DMS79 treated with DMSO at 0.1 percent for 48 hours (cell line): ENCODE measurements at regions not wholly inside any gene's neighbourhood (a gene's known extent, or its start where the extent isn't known, plus 50 kb on each side); places are given as distances from the start of the nearest gene placed in this dataset.
"Not testable (repeated sequence)": the region's sequence is repeated elsewhere in the genome, so short reads cannot be mapped to it uniquely, and the experiment has no call there.

ENCODE experiments used
- DNase-seq: peaks from one replicate; lab custom pipeline; 2025; lab: John Stamatoyannopoulos, UW

GRCh38 chr7:17558558-17559332, 260.3 kb downstream of the AHR start:
- DNase-seq = peak; percentile 80

- DNase-seq = no peak
Measured at GRCh38 chr7:17559388-17559787, 260.9 kb downstream of the AHR start.

- no peak for DNase-seq
Measured at GRCh38 chr7:17560516-17560915, 262.1 kb downstream of the AHR start.

GRCh38 chr7:17560966-17561365, 262.5 kb downstream of the AHR start:
- DNase-seq = no peak

- no peak for DNase-seq
Measured at GRCh38 chr7:17564678-17565212, 266.3 kb downstream of the AHR start.

- no peak for DNase-seq
Measured at GRCh38 chr7:17580141-17580540, 281.7 kb downstream of the AHR start.

GRCh38 chr7:17580856-17581255, 282.4 kb downstream of the AHR start:
- no peak for DNase-seq

- DNase-seq = no peak
Measured at GRCh38 chr7:17581301-17581700, 282.8 kb downstream of the AHR start.

- DNase-seq = not testable (repeated sequence)
Measured at GRCh38 chr7:17582696-17583095, 284.2 kb downstream of the AHR start.

GRCh38 chr7:17583786-17584185, 285.3 kb downstream of the AHR start:
- DNase-seq = no peak

GRCh38 chr7:17584822-17585221, 286.4 kb downstream of the AHR start:
- DNase-seq = no peak

GRCh38 chr7:17586711-17587110, 288.3 kb downstream of the AHR start:
- DNase-seq = no peak

- DNase-seq = no peak
Measured at GRCh38 chr7:17588730-17589129, 290.3 kb downstream of the AHR start.

GRCh38 chr7:17589671-17590070, 291.2 kb downstream of the AHR start:
- no peak for DNase-seq

- no peak for DNase-seq
Measured at GRCh38 chr7:17590221-17590620, 291.8 kb downstream of the AHR start.

- no peak for DNase-seq
Measured at GRCh38 chr7:17593819-17594419, 295.5 kb downstream of the AHR start.

GRCh38 chr7:17595546-17595945, 297.1 kb downstream of the AHR start:
- no peak for DNase-seq

GRCh38 chr7:17598305-17598704, 299.9 kb downstream of the AHR start:
- DNase-seq = no peak

- DNase-seq = no peak
Measured at GRCh38 chr7:17598846-17599245, 300.4 kb downstream of the AHR start.

- DNase-seq = no peak
Measured at GRCh38 chr7:17599733-17600339, 301.4 kb downstream of the AHR start.

- DNase-seq = no peak
Measured at GRCh38 chr7:17600340-17600752, 301.9 kb downstream of the AHR start.

GRCh38 chr7:17601921-17602320, 303.5 kb downstream of the AHR start:
- no peak for DNase-seq
